GM21786 (cell line): ENCODE measurements at regions not wholly inside any gene's neighbourhood (a gene's known extent, or its start where the extent isn't known, plus 50 kb on each side); places are given as distances from the start of the nearest gene placed in this dataset.

ENCODE experiments used
- ATAC-seq: cut with Tn5 transposase; IDR thresholded peaks from one replicate; pipeline ENCODE4 v1.9.1; 2021; ENCODE audit not compliant: unreplicated experiment

GRCh38 chr13:85408415-85408814 lies 390.8 kb downstream of the SLITRK6 start:
- no peak for ATAC-seq

- no peak for ATAC-seq
Measured at GRCh38 chr13:85406269-85406975, 392.8 kb downstream of the SLITRK6 start.

GRCh38 chr13:85405316-85405897 lies 393.8 kb downstream of the SLITRK6 start:
- ATAC-seq: no peak

GRCh38 chr13:85386424-85386823 lies 412.8 kb downstream of the SLITRK6 start:
- no peak for ATAC-seq

GRCh38 chr13:85383291-85383690 lies 415.9 kb downstream of the SLITRK6 start:
- no peak for ATAC-seq

GRCh38 chr13:85381082-85381481 lies 418.1 kb downstream of the SLITRK6 start:
- no peak for ATAC-seq

GRCh38 chr13:85379991-85380390 lies 419.2 kb downstream of the SLITRK6 start:
- ATAC-seq: no peak

- no peak for ATAC-seq
Measured at GRCh38 chr13:85379433-85379832, 419.8 kb downstream of the SLITRK6 start.

- no peak for ATAC-seq
Measured at GRCh38 chr13:85377783-85378182, 421.4 kb downstream of the SLITRK6 start.

GRCh38 chr13:85373322-85373721 lies 425.9 kb downstream of the SLITRK6 start:
- no peak for ATAC-seq

GRCh38 chr13:85371254-85371653 lies 428.0 kb downstream of the SLITRK6 start:
- ATAC-seq: no peak

- no peak for ATAC-seq
Measured at GRCh38 chr13:85368686-85369085, 430.5 kb downstream of the SLITRK6 start.

GRCh38 chr13:85367887-85368286 lies 431.3 kb downstream of the SLITRK6 start:
- no peak for ATAC-seq

GRCh38 chr13:85366759-85367417 lies 432.3 kb downstream of the SLITRK6 start:
- ATAC-seq: no peak

GRCh38 chr13:85363504-85363903 lies 435.7 kb downstream of the SLITRK6 start:
- ATAC-seq: no peak

GRCh38 chr13:85362980-85363379 lies 436.2 kb downstream of the SLITRK6 start:
- ATAC-seq: no peak

- ATAC-seq: no peak
Measured at GRCh38 chr13:85347251-85347650, 452.0 kb downstream of the SLITRK6 start.

- no peak for ATAC-seq
Measured at GRCh38 chr13:85334187-85334586, 465.0 kb downstream of the SLITRK6 start.

GRCh38 chr13:85333506-85334020 lies 465.7 kb downstream of the SLITRK6 start:
- ATAC-seq: no peak

- ATAC-seq: no peak
Measured at GRCh38 chr13:85332615-85333014, 466.6 kb downstream of the SLITRK6 start.

GRCh38 chr13:85321734-85322133 lies 477.5 kb downstream of the SLITRK6 start:
- no peak for ATAC-seq

GRCh38 chr13:85317781-85318180 lies 481.4 kb downstream of the SLITRK6 start:
- ATAC-seq: no peak
